WTC11 (cell line): ENCODE measurements at regions not wholly inside any gene's neighbourhood (a gene's known extent, or its start where the extent isn't known, plus 50 kb on each side); places are given as distances from the start of the nearest gene placed in this dataset.

ENCODE experiments used
- ATAC-seq: fragments of 200-7000 bp; cut with Tn5 transposase; 2 replicates; pipeline ENCODE4 v1.10.0; 2021; ENCODE audit warnings: mild to moderate bottlenecking, moderate library complexity
- CTCF ChIA-PET: fragments of 300-600 bp; sonication (Branson Sonifier 250); formaldehyde crosslinking; loops from one replicate; lab custom pipeline; 2021; ENCODE audit warnings: antibody characterized with exemption; lab: Charles Lee
- POLR2A ChIA-PET: fragments of 350-600 bp; sonication (Branson Sonifier 250); formaldehyde crosslinking; loops from one replicate; lab custom pipeline; 2021; ENCODE audit warnings: antibody characterized with exemption; lab: Charles Lee
- DNase-seq: peaks from one replicate; pipeline ENCODE4 v3.0.0; 2021; ENCODE audit warnings: low spot score
- H3K27ac Mint-ChIP-seq: 2 replicates; pipeline ENCODE4 v1.8.0; 2021; ENCODE audit warnings: mixed read lengths
- H3K27me3 Mint-ChIP-seq: 2 replicates; pipeline ENCODE4 v1.8.0; 2021; ENCODE audit warnings: low read depth, mild to moderate bottlenecking, moderate library complexity, mixed read lengths
- H3K36me3 Mint-ChIP-seq: 2 replicates; pipeline ENCODE4 v1.8.0; 2021; ENCODE audit warnings: mixed read lengths
- H3K4me1 Mint-ChIP-seq: 2 replicates; pipeline ENCODE4 v1.8.0; 2022; ENCODE audit warnings: mixed read lengths
- H3K4me3 Mint-ChIP-seq: 2 replicates; pipeline ENCODE4 v1.8.0; 2021; ENCODE audit warnings: mild to moderate bottlenecking, moderate library complexity, mixed read lengths
- H3K9me3 Mint-ChIP-seq: 2 replicates; pipeline ENCODE4 v1.8.0; 2021; ENCODE audit warnings: mixed read lengths
- ATF1 ChIP-seq: sonication (generic); formaldehyde crosslinking; IDR thresholded peaks from 2 replicates; pipeline ENCODE4 v1.8.1; 2023; ENCODE audit warnings: mild to moderate bottlenecking, moderate library complexity, missing genetic modification reagents
- ATF2 ChIP-seq: sonication (generic); formaldehyde crosslinking; IDR thresholded peaks from 2 replicates; pipeline ENCODE4 v1.8.1; 2022; ENCODE audit warnings: low read depth, missing genetic modification reagents, borderline replicate concordance
- CDX4 ChIP-seq: fragments of 250-450 bp; sonication (Bioruptor Pico); IDR thresholded peaks from 2 replicates; pipeline ENCODE4 v1.9.0; 2021; ENCODE audit warnings: moderate library complexity, mild to moderate bottlenecking, inconsistent platforms, borderline replicate concordance
- CREB1 ChIP-seq: sonication (generic); formaldehyde crosslinking; IDR thresholded peaks from 2 replicates; pipeline ENCODE4 v1.8.0; 2023; ENCODE audit warnings: mild to moderate bottlenecking, missing genetic modification reagents
- CTCF ChIP-seq: fragments of 200-600 bp; IDR thresholded peaks from 2 replicates; pipeline ENCODE4 v1.8.0; 2022; ENCODE audit warnings: antibody characterized with exemption
- ESRRA ChIP-seq: sonication (generic); formaldehyde crosslinking; IDR thresholded peaks from 2 replicates; pipeline ENCODE4 v1.8.1; 2022; ENCODE audit warnings: mild to moderate bottlenecking, missing genetic modification reagents, borderline replicate concordance
- MAX ChIP-seq: sonication (generic); formaldehyde crosslinking; IDR thresholded peaks from 2 replicates; pipeline ENCODE4 v1.8.0; 2022; ENCODE audit warnings: mild to moderate bottlenecking, missing genetic modification reagents
- NFATC4 ChIP-seq: fragments of 250-450 bp; sonication (Bioruptor Pico); IDR thresholded peaks from 2 replicates; pipeline ENCODE4 v1.9.0; 2021; ENCODE audit warnings: mild to moderate bottlenecking
- SP1 ChIP-seq: sonication (generic); formaldehyde crosslinking; conservative IDR thresholded peaks from 2 replicates; pipeline ENCODE4 v1.8.1; 2022; ENCODE audit warnings: missing genetic modification reagents
- TP53 ChIP-seq: sonication (generic); formaldehyde crosslinking; IDR thresholded peaks from 2 replicates; pipeline ENCODE4 v1.8.1; 2023; ENCODE audit warnings: mild to moderate bottlenecking, missing genetic modification reagents
- ZMAT4 ChIP-seq: fragments of 250-450 bp; sonication (Bioruptor Pico); IDR thresholded peaks from 2 replicates; pipeline ENCODE4 v1.9.0; 2021; ENCODE audit warnings: mild to moderate bottlenecking
- ZNF219 ChIP-seq: sonication (generic); formaldehyde crosslinking; IDR thresholded peaks from 2 replicates; pipeline ENCODE4 v1.8.0; 2023; ENCODE audit warnings: missing genetic modification reagents, mild to moderate bottlenecking, borderline replicate concordance
- ZNF232 ChIP-seq: sonication (generic); formaldehyde crosslinking; IDR thresholded peaks from 2 replicates; pipeline ENCODE4 v1.8.0; 2022; ENCODE audit warnings: mild to moderate bottlenecking, missing genetic modification reagents
- TF ChIP-seq, protein P1 (sequence below): sonication (generic); formaldehyde crosslinking; IDR thresholded peaks from 2 replicates; pipeline ENCODE4 v1.8.1; 2023; ENCODE audit warnings: mild to moderate bottlenecking, missing genetic modification reagents
- TF ChIP-seq, protein P2 (sequence below): sonication (generic); formaldehyde crosslinking; IDR thresholded peaks from 2 replicates; pipeline ENCODE4 v1.8.0; 2023; ENCODE audit warnings: missing genetic modification reagents, mild to moderate bottlenecking, borderline replicate concordance

DNA sequence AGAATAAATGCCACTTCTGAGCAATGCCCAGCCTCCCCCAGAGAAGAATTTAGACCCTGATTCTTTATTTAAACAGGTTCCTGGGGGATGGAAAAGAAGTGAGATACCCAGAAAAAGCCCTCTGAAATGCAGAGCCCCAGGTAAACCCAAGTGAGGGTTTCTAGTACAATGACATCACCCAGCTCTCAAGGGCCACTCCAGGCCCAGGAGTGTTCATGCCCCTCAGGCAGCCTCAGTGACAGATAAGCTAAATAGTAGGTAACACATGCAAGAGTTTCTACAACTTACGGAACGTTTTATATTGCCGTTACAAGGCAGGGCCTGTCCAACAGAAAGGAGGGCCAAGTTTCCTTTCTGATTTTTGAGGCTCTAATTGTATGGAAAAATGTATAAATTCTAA is 683.7 kb upstream of the SALL1 start:
- ATAC-seq (no peak), DNase-seq (no peak)
- no peak for TF ChIP-seq TP53 (CRISPR knock-in tag)
- TF ChIP-seq CREB1: no peak
- TF ChIP-seq ATF2: no peak
- TF ChIP-seq MAX: no peak
- Mint-ChIP-seq H3K4me3 (no peak overlapping the region), H3K9me3 (peaks cover 19% of the 10 kb centered on the region), H3K27ac (no peak overlapping the region), H3K36me3 (no peaks in the 10 kb centered on the region), H3K27me3 (no peaks in the 10 kb centered on the region), H3K4me1 (peaks cover 18% of the 10 kb centered on the region)
- ChIA-PET CTCF (interaction anchor here (0.9 kb wide), 1 partner anchor 17 kb away, joined by 4 read pairs; no protein-coding TSS in a partner anchor), POLR2A (no interaction called here)

DNA sequence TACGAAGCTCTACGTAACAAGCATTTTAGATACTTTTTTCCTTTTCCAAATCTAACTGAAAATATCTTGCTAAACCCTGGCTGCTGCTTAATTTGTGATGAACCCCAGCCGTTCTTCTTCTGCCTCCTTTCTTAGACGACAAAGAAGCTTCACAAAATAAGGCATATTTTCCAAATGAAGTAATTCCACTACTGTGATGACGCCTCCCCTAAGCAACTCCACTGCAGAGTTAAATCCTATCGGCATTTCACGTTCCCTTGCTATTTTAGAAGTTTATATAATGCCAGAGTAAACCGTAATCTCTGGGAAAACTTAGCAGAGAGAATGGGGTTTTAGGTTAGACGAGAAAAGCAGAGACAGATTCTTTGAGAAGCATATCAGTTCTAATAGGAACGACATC is 683.1 kb upstream of the SALL1 start:
- H3K27ac Mint-ChIP-seq: no peak overlapping the region
- H3K27me3 Mint-ChIP-seq: no peaks in the 10 kb centered on the region
- ChIA-PET CTCF (no interaction called here), POLR2A (interaction anchor here (0.8 kb wide), 1 partner anchor 12 kb away, joined by 3 read pairs; no protein-coding TSS in a partner anchor)
- H3K4me1 Mint-ChIP-seq: peaks cover 13% of the 10 kb centered on the region
- TF ChIP-seq ZNF232 (CRISPR knock-in tag): no peak
- no peak for TF ChIP-seq ATF1 (CRISPR knock-in tag)
- TF ChIP-seq CTCF: no peak
- TF ChIP-seq, protein P1, sequence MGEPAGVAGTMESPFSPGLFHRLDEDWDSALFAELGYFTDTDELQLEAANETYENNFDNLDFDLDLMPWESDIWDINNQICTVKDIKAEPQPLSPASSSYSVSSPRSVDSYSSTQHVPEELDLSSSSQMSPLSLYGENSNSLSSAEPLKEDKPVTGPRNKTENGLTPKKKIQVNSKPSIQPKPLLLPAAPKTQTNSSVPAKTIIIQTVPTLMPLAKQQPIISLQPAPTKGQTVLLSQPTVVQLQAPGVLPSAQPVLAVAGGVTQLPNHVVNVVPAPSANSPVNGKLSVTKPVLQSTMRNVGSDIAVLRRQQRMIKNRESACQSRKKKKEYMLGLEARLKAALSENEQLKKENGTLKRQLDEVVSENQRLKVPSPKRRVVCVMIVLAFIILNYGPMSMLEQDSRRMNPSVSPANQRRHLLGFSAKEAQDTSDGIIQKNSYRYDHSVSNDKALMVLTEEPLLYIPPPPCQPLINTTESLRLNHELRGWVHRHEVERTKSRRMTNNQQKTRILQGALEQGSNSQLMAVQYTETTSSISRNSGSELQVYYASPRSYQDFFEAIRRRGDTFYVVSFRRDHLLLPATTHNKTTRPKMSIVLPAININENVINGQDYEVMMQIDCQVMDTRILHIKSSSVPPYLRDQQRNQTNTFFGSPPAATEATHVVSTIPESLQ: no peak
- TF ChIP-seq ATF2: no peak
- no peak for TF ChIP-seq CDX4 (CRISPR knock-in tag)
- no peak for TF ChIP-seq ZNF219 (CRISPR knock-in tag)
- H3K36me3 Mint-ChIP-seq: no peaks in the 10 kb centered on the region
- no peak for DNase-seq
- H3K9me3 Mint-ChIP-seq: peaks cover 19% of the 10 kb centered on the region
- no peak overlapping the region for H3K4me3 Mint-ChIP-seq
- no peak for ATAC-seq

DNA sequence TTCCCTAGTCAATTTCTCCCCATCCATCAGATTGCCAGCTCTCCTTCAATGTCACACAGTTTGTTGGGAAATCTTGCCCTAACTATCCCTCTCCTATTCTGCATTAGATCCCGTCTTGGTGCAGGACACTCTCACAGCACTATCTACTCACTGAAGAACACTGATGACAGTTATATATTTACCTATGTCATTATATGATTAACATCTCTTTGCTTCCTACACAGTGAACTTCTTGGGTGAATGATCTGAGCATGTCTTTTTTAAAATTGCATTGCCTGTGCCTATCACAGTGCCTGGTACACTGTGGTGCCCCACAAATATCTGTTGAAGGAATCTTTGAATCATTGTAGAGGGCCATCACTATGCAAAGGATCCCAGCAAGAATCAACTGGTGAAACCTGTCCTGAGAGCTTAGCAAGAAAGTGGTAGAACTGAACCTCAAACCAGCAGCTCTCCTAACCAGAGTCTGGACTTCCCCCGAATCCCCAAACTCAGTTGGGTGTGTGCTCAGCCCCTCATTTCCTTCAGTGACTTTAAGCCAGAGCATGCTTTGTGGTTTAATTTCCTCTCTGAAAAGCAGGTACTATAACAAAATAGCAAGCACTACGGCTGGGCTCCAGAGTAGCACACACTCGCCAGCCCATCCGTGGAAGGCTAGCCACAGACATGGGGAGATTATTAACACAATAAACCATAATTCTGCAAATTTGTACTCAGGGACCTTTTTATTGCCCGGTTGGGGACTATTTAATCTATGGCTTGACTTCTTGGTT is 680.7 kb upstream of the SALL1 start:
- CTCF ChIA-PET: interaction anchor here (1.4 to 2.2 kb wide), 2 partner anchors 13 to 140 kb away, joined by 5 to 7 read pairs; no protein-coding TSS in a partner anchor
- no peaks in the 10 kb centered on the region for H3K36me3 Mint-ChIP-seq
- H3K9me3 Mint-ChIP-seq: peaks cover 19% of the 10 kb centered on the region
- ATAC-seq (peak; percentile 46), DNase-seq (no peak)
- H3K27me3 Mint-ChIP-seq: no peaks in the 10 kb centered on the region
- H3K4me3 Mint-ChIP-seq: no peak overlapping the region
- no peak overlapping the region for H3K27ac Mint-ChIP-seq
- POLR2A ChIA-PET: no interaction called here
- peaks cover 13% of the 10 kb centered on the region for H3K4me1 Mint-ChIP-seq
- TF ChIP-seq, protein P2, sequence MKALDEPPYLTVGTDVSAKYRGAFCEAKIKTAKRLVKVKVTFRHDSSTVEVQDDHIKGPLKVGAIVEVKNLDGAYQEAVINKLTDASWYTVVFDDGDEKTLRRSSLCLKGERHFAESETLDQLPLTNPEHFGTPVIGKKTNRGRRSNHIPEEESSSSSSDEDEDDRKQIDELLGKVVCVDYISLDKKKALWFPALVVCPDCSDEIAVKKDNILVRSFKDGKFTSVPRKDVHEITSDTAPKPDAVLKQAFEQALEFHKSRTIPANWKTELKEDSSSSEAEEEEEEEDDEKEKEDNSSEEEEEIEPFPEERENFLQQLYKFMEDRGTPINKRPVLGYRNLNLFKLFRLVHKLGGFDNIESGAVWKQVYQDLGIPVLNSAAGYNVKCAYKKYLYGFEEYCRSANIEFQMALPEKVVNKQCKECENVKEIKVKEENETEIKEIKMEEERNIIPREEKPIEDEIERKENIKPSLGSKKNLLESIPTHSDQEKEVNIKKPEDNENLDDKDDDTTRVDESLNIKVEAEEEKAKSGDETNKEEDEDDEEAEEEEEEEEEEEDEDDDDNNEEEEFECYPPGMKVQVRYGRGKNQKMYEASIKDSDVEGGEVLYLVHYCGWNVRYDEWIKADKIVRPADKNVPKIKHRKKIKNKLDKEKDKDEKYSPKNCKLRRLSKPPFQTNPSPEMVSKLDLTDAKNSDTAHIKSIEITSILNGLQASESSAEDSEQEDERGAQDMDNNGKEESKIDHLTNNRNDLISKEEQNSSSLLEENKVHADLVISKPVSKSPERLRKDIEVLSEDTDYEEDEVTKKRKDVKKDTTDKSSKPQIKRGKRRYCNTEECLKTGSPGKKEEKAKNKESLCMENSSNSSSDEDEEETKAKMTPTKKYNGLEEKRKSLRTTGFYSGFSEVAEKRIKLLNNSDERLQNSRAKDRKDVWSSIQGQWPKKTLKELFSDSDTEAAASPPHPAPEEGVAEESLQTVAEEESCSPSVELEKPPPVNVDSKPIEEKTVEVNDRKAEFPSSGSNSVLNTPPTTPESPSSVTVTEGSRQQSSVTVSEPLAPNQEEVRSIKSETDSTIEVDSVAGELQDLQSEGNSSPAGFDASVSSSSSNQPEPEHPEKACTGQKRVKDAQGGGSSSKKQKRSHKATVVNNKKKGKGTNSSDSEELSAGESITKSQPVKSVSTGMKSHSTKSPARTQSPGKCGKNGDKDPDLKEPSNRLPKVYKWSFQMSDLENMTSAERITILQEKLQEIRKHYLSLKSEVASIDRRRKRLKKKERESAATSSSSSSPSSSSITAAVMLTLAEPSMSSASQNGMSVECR: no peak
- no peak for TF ChIP-seq SP1 (CRISPR knock-in tag)
- no peak for TF ChIP-seq NFATC4
- TF ChIP-seq ESRRA (CRISPR knock-in tag): no peak
- no peak for TF ChIP-seq ZMAT4 (CRISPR knock-in tag)
